HCT116 (cell line): ENCODE measurements at regions not wholly inside any gene's neighbourhood (a gene's known extent, or its start where the extent isn't known, plus 50 kb on each side); places are given as distances from the start of the nearest gene placed in this dataset.

ENCODE experiments used
- ATAC-seq: fragments of 200-7000 bp; cut with Tn5 transposase; 2 replicates; pipeline ENCODE4 v1.9.1; 2020; ENCODE audit warnings: mild to moderate bottlenecking, moderate library complexity
- BruUV-seq: library from RNA; stranded (reverse); fragments of 400-500 nt; replicated peaks from 2 replicates; lab custom pipeline; 2021; lab: Mats Ljungman, UMichigan
- CTCF ChIA-PET: fragments of 300-600 bp; sonication (Branson Sonifier 250); formaldehyde crosslinking; loops from one replicate; lab custom pipeline; 2021; ENCODE audit warnings: antibody characterized with exemption; lab: Charles Lee
- POLR2A ChIA-PET: fragments of 300-600, 350-600 bp; sonication (Branson Sonifier 250); formaldehyde crosslinking; loops from one replicate; lab custom pipeline; 2021; ENCODE audit warnings: antibody characterized with exemption; lab: Charles Lee
- RAD21 ChIA-PET, 2 experiments: fragments of 300-600 bp; sonication (Branson Sonifier 250); formaldehyde crosslinking; loops; one replicate each; lab custom pipeline; 2023; ENCODE audit warnings: low total read pairs in 2 of 2; ENCODE audit not compliant: uncharacterized antibody in 2 of 2, unreplicated experiment in 2 of 2, low non-redundant PET in 1 of 2; lab: Charles Lee
- DNase-seq: peaks from one replicate; pipeline ENCODE4 v3.0.0-alpha.2; 2010; ENCODE audit warnings: low read depth, low spot score
- H2AFZ ChIP-seq: fragments of 200-600 bp; shearing (Covaris generic), sonication (generic); 2 replicates; pipeline ENCODE4 v1.6.1; 2017; ENCODE audit warnings: low read depth, mixed run types, mixed read lengths, antibody characterized with exemption, low read length; ENCODE audit not compliant: poor library complexity, severe bottlenecking
- H3K27ac ChIP-seq: 2 replicates; pipeline ENCODE4 v1.5.1; 2012; ENCODE audit warnings: low read depth, low read length
- H3K27me3 ChIP-seq: fragments of 200-600 bp; sonication (generic); 2 replicates; pipeline ENCODE4 v1.6.1; 2016; ENCODE audit warnings: mixed run types, low read length, mixed read lengths; ENCODE audit not compliant: insufficient read depth
- H3K36me3 ChIP-seq, 2 experiments: fragments of 200-500 bp in 1 of 2; fragments of 200-600 bp in 1 of 2; sonication (Bioruptor generic) in 1 of 2; sonication (generic) in 1 of 2; 2 replicates each; pipeline versions ENCODE4 v1.5.1 to v1.6.1; 2014 to 2016; ENCODE audit warnings: low read length in 2 of 2, inconsistent platforms in 1 of 2, mixed read lengths in 1 of 2, mixed run types in 1 of 2; ENCODE audit not compliant: insufficient read depth in 2 of 2, control insufficient read depth in 1 of 2
- H3K4me1 ChIP-seq, 2 experiments: fragments of 200-600 bp in 1 of 2; sonication (generic) in 1 of 2; 2 replicates each; pipeline versions ENCODE4 v1.5.1 to v1.6.1; 2012 to 2017; ENCODE audit warnings: low read length in 2 of 2, inconsistent platforms in 1 of 2, mild to moderate bottlenecking in 1 of 2, mixed read lengths in 1 of 2, mixed run types in 1 of 2, moderate library complexity in 1 of 2; ENCODE audit not compliant: insufficient read depth in 2 of 2, control insufficient read depth in 1 of 2
- H3K4me2 ChIP-seq: fragments of 200-600 bp; sonication (generic); 2 replicates; pipeline ENCODE4 v1.6.1; 2017; ENCODE audit warnings: mixed run types, low read length, mixed read lengths
- H3K4me3 ChIP-seq, 2 experiments: fragments of 200-600 bp in 1 of 2; sonication (generic) in 1 of 2; replicated peaks in 1 of 2; 2 replicates each; pipeline ENCODE4 v1.5.1; 2011 to 2016; ENCODE audit warnings: low read length in 2 of 2, control low read depth in 1 of 2, low read depth in 1 of 2, mild to moderate bottlenecking in 1 of 2, mixed read lengths in 1 of 2, mixed run types in 1 of 2
- H3K79me2 ChIP-seq: fragments of 200-600 bp; sonication (generic); 2 replicates; pipeline ENCODE4 v1.6.1; 2017; ENCODE audit warnings: mild to moderate bottlenecking, mixed run types, low read length, moderate library complexity, mixed read lengths; ENCODE audit not compliant: insufficient read depth
- H3K9ac ChIP-seq: fragments of 200-600 bp; sonication (generic); 2 replicates; pipeline ENCODE4 v1.6.1; 2016; ENCODE audit warnings: low read length, mixed read lengths
- H3K9me2 ChIP-seq: fragments of 200-600 bp; sonication (generic), shearing (Covaris generic); 2 replicates; pipeline ENCODE4 v1.6.1; 2017; ENCODE audit warnings: mixed run types, mild to moderate bottlenecking, moderate library complexity; ENCODE audit not compliant: insufficient read depth
- H3K9me3 ChIP-seq, 2 experiments: fragments of 200-500 bp in 1 of 2; fragments of 200-600 bp in 1 of 2; sonication (Bioruptor generic) in 1 of 2; sonication (generic) in 1 of 2; 2 replicates each; pipeline ENCODE4 v1.6.1; 2014 to 2017; ENCODE audit warnings: low read length in 2 of 2, mixed read lengths in 2 of 2, inconsistent platforms in 1 of 2, low read depth in 1 of 2, mild to moderate bottlenecking in 1 of 2, mixed run types in 1 of 2, moderate library complexity in 1 of 2; ENCODE audit not compliant: control insufficient read depth in 1 of 2, insufficient read depth in 1 of 2
- H4K20me1 ChIP-seq: fragments of 200-600 bp; sonication (generic), shearing (Covaris generic); 2 replicates; pipeline ENCODE4 v1.6.1; 2017; ENCODE audit warnings: mixed run types, mild to moderate bottlenecking, moderate library complexity; ENCODE audit not compliant: insufficient read depth
- CBX3 ChIP-seq: IDR thresholded peaks from 2 replicates; pipeline ENCODE4 v1.6.1; 2012; ENCODE audit warnings: low read depth
- EGR1 ChIP-seq: IDR thresholded peaks from 2 replicates; pipeline ENCODE4 v1.6.1; 2012; ENCODE audit warnings: low read depth
- EZH2 ChIP-seq: fragments of 200-600 bp; sonication (generic); IDR thresholded peaks from 2 replicates; pipeline ENCODE4 v1.6.1; 2017; ENCODE audit warnings: antibody characterized with exemption, mixed run types
- EZH2phosphoT487 ChIP-seq: fragments of 200-600 bp; IDR thresholded peaks from 2 replicates; pipeline ENCODE4 v1.6.1; 2018; ENCODE audit warnings: antibody characterized with exemption, borderline replicate concordance
- FOSL1 ChIP-seq: IDR thresholded peaks from 2 replicates; pipeline ENCODE4 v1.6.1; 2012; ENCODE audit warnings: low read depth
- JUND ChIP-seq: IDR thresholded peaks from 2 replicates; pipeline ENCODE4 v1.6.1; 2012
- MAX ChIP-seq: IDR thresholded peaks from 2 replicates; pipeline ENCODE4 v1.6.1; 2012
- POLR2A ChIP-seq: IDR thresholded peaks from 2 replicates; pipeline ENCODE4 v1.7.0; 2011; ENCODE audit warnings: borderline replicate concordance; ENCODE audit not compliant: insufficient read depth, insufficient read length; ENCODE audit errors: extremely low read depth
- RAD21 ChIP-seq: IDR thresholded peaks from 2 replicates; pipeline ENCODE4 v1.6.1; 2012; ENCODE audit warnings: low read depth, mild to moderate bottlenecking
- SIN3A ChIP-seq: IDR thresholded peaks from 2 replicates; pipeline ENCODE4 v1.6.1; 2012; ENCODE audit warnings: low read depth
- SP1 ChIP-seq: IDR thresholded peaks from 2 replicates; pipeline ENCODE4 v1.6.1; 2012; ENCODE audit warnings: low read depth
- SRF ChIP-seq: IDR thresholded peaks from 2 replicates; pipeline ENCODE4 v1.6.1; 2012; ENCODE audit warnings: low read depth
- TCF7L2 ChIP-seq: IDR thresholded peaks from 2 replicates; pipeline ENCODE4 v1.7.0; 2011; ENCODE audit warnings: borderline replicate concordance, inconsistent platforms; ENCODE audit not compliant: insufficient read depth, insufficient read length; ENCODE audit errors: extremely low read depth
- YY1 ChIP-seq: IDR thresholded peaks from 2 replicates; pipeline ENCODE4 v1.6.1; 2011; ENCODE audit warnings: low read length, low read depth, moderate library complexity, mild to moderate bottlenecking; ENCODE audit not compliant: insufficient replicate concordance; ENCODE audit errors: extremely low read depth
- ZFX ChIP-seq: fragments of 450-650 bp; IDR thresholded peaks from 2 replicates; pipeline ENCODE4 v1.6.1; 2017
- ZNF274 ChIP-seq: fragments of 200-500 bp; sonication (Bioruptor generic); IDR thresholded peaks from 2 replicates; pipeline ENCODE4 v1.6.1; 2014; ENCODE audit warnings: mild to moderate bottlenecking, low read depth, low read length, inconsistent platforms
- intact Hi-C: fragments of 100-400 bp; cut with micrococcal nuclease; formaldehyde crosslinking; loops from 2 replicates; pipeline ENCODE4 v1.10.0; 2022
- TF ChIP-seq, protein P1 (sequence below): IDR thresholded peaks from 2 replicates; pipeline ENCODE4 v1.6.1; 2011; ENCODE audit warnings: mild to moderate bottlenecking, low read length, moderate library complexity; ENCODE audit not compliant: insufficient replicate concordance; ENCODE audit errors: extremely low read depth
- TF ChIP-seq, protein P2 (sequence below), 3 experiments: fragments of 200-600 bp in 1 of 3; sonication (generic) in 1 of 3; IDR thresholded peaks in 2 of 3; conservative IDR thresholded peaks in 1 of 3; 2 replicates each; pipeline ENCODE4 v1.5.1; 2012 to 2017; ENCODE audit warnings: low read depth in 2 of 3, low read length in 2 of 3, antibody characterized with exemption in 1 of 3, borderline replicate concordance in 1 of 3, control low read depth in 1 of 3, mild to moderate bottlenecking in 1 of 3, mixed read lengths in 1 of 3, mixed run types in 1 of 3, moderate library complexity in 1 of 3; ENCODE audit not compliant: insufficient read depth in 1 of 3
- TF ChIP-seq, protein P3 (sequence below): IDR thresholded peaks from 2 replicates; pipeline ENCODE4 v1.6.1; 2012
- TF ChIP-seq, protein P4 (sequence below): IDR thresholded peaks from 2 replicates; pipeline ENCODE4 v1.6.1; 2012; ENCODE audit warnings: low read depth

- intact Hi-C loops, result no loop called here
- RAD21 ChIA-PET, result no interaction called here
- Histone ChIP-seq H3K4me2 (no peak overlapping the region), H3K27me3 (no peaks in the 10 kb centered on the region), H3K4me1 (no peaks in the 10 kb centered on the region), H3K27ac (no peak overlapping the region), H3K9ac (no peak overlapping the region), H2AFZ (no peak overlapping the region), H4K20me1 (no peaks in the 10 kb centered on the region), H3K9me3 (peaks cover 0 to 4% of the 10 kb centered on the region in 2 experiments; a peak in 2 of 4 replicates), H3K79me2 (no peaks in the 10 kb centered on the region), H3K4me3 (no peak overlapping the region), H3K36me3 (no peaks in the 10 kb centered on the region), H3K9me2 (no peaks in the 10 kb centered on the region)
- TF ChIP-seq YY1, result no peak
- TF ChIP-seq, protein P1, sequence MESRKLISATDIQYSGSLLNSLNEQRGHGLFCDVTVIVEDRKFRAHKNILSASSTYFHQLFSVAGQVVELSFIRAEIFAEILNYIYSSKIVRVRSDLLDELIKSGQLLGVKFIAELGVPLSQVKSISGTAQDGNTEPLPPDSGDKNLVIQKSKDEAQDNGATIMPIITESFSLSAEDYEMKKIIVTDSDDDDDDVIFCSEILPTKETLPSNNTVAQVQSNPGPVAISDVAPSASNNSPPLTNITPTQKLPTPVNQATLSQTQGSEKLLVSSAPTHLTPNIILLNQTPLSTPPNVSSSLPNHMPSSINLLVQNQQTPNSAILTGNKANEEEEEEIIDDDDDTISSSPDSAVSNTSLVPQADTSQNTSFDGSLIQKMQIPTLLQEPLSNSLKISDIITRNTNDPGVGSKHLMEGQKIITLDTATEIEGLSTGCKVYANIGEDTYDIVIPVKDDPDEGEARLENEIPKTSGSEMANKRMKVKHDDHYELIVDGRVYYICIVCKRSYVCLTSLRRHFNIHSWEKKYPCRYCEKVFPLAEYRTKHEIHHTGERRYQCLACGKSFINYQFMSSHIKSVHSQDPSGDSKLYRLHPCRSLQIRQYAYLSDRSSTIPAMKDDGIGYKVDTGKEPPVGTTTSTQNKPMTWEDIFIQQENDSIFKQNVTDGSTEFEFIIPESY, result no peak
- TF ChIP-seq, protein P2, sequence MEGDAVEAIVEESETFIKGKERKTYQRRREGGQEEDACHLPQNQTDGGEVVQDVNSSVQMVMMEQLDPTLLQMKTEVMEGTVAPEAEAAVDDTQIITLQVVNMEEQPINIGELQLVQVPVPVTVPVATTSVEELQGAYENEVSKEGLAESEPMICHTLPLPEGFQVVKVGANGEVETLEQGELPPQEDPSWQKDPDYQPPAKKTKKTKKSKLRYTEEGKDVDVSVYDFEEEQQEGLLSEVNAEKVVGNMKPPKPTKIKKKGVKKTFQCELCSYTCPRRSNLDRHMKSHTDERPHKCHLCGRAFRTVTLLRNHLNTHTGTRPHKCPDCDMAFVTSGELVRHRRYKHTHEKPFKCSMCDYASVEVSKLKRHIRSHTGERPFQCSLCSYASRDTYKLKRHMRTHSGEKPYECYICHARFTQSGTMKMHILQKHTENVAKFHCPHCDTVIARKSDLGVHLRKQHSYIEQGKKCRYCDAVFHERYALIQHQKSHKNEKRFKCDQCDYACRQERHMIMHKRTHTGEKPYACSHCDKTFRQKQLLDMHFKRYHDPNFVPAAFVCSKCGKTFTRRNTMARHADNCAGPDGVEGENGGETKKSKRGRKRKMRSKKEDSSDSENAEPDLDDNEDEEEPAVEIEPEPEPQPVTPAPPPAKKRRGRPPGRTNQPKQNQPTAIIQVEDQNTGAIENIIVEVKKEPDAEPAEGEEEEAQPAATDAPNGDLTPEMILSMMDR (IDR thresholded peaks at IDR 0.05 in 2 of 3, conservative IDR thresholded peaks at IDR 0.05 in 1 of 3; ENCODE audit: borderline replicate concordance in 1 of 3, insufficient read depth in 1 of 3, low read depth in 2 of 3, low read length in 2 of 3), result no peak
- TF ChIP-seq, protein P3, sequence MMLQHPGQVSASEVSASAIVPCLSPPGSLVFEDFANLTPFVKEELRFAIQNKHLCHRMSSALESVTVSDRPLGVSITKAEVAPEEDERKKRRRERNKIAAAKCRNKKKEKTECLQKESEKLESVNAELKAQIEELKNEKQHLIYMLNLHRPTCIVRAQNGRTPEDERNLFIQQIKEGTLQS, result no peak
- TF ChIP-seq SRF, result no peak
- no peak for TF ChIP-seq EZH2
- no peak for TF ChIP-seq EZH2phosphoT487
- no peak for TF ChIP-seq TCF7L2
- TF ChIP-seq FOSL1, result no peak
- TF ChIP-seq EGR1, result no peak
- no peak for TF ChIP-seq JUND
- TF ChIP-seq ZNF274, result no peak
- TF ChIP-seq CBX3, result no peak
- TF ChIP-seq RAD21, result no peak
- TF ChIP-seq ZFX, result no peak
- TF ChIP-seq POLR2A, result no peak
- TF ChIP-seq SIN3A, result no peak
- TF ChIP-seq, protein P4, sequence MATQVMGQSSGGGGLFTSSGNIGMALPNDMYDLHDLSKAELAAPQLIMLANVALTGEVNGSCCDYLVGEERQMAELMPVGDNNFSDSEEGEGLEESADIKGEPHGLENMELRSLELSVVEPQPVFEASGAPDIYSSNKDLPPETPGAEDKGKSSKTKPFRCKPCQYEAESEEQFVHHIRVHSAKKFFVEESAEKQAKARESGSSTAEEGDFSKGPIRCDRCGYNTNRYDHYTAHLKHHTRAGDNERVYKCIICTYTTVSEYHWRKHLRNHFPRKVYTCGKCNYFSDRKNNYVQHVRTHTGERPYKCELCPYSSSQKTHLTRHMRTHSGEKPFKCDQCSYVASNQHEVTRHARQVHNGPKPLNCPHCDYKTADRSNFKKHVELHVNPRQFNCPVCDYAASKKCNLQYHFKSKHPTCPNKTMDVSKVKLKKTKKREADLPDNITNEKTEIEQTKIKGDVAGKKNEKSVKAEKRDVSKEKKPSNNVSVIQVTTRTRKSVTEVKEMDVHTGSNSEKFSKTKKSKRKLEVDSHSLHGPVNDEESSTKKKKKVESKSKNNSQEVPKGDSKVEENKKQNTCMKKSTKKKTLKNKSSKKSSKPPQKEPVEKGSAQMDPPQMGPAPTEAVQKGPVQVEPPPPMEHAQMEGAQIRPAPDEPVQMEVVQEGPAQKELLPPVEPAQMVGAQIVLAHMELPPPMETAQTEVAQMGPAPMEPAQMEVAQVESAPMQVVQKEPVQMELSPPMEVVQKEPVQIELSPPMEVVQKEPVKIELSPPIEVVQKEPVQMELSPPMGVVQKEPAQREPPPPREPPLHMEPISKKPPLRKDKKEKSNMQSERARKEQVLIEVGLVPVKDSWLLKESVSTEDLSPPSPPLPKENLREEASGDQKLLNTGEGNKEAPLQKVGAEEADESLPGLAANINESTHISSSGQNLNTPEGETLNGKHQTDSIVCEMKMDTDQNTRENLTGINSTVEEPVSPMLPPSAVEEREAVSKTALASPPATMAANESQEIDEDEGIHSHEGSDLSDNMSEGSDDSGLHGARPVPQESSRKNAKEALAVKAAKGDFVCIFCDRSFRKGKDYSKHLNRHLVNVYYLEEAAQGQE, result no peak
- no peak for TF ChIP-seq SP1
- TF ChIP-seq MAX, result no peak
- CTCF ChIA-PET, result no interaction called here
- ATAC-seq (no peak), DNase-seq (no peak)
- BruUV-seq, result no TSS peak
- POLR2A ChIA-PET, result no interaction called here
Measured at GRCh38 chr7:153951316-153951715, 100.9 kb upstream of the DPP6 start.
